ENCODE measurements at regions not wholly inside any gene's neighbourhood (a gene's known extent, or its start where the extent isn't known, plus 50 kb on each side); places are given as distances from the start of the nearest gene placed in this dataset.

- no peak for TF ChIP-seq CTCF (IDR thresholded peaks at IDR 0.05; ENCODE audit: low read depth, low read length, poor library complexity, severe bottlenecking)
- TF ChIP-seq EZH2phosphoT487 (IDR thresholded peaks at IDR 0.05; ENCODE audit: borderline replicate concordance, low read length), result no peak
These were observed 112.7 kb upstream of the JCAD start for GRCh38 chr10:30172091-30172490.
